ENCODE measurements at regions not wholly inside any gene's neighbourhood (a gene's known extent, or its start where the extent isn't known, plus 50 kb on each side); places are given as distances from the start of the nearest gene placed in this dataset.

- TF ChIP-seq CTCF (conservative IDR thresholded peaks at IDR 0.05; ENCODE audit: low read depth) = no peak
- CTCF ChIA-PET = interaction anchor here (0.6 to 0.7 kb wide), 2 partner anchors 100 to 643 kb away, joined by 3 read pairs; no protein-coding TSS in a partner anchor
- H3K27ac ChIP-seq = no peak overlapping the region
- DNase-seq (ENCODE audit: low spot score) = no peak
- POLR2A ChIA-PET (ENCODE audit: low non-redundant PET) = no interaction called here
These were observed 51.8 kb upstream of the FAM89A start for GRCh38 chr1:231091831-231092301.

- TF ChIP-seq CTCF (conservative IDR thresholded peaks at IDR 0.05; ENCODE audit: low read depth) = no peak
- H3K27ac ChIP-seq = no peak overlapping the region
- ChIA-PET POLR2A (ENCODE audit: low non-redundant PET) (no interaction called here), CTCF (interaction anchor here (0.7 kb wide), 1 partner anchor 100 kb away, joined by 3 read pairs; no protein-coding TSS in a partner anchor)
- no peak for DNase-seq (ENCODE audit: low spot score)
These were observed 51.4 kb upstream of the FAM89A start for GRCh38 chr1:231091415-231091814.

Measured in RWPE1 (cell line).